Mucosa of descending colon (tissue), 3 donors: ENCODE measurements at regions not wholly inside any gene's neighbourhood (a gene's known extent, or its start where the extent isn't known, plus 50 kb on each side); places are given as distances from the start of the nearest gene placed in this dataset.

Experiments used
- ATAC-seq: fragments of 200-7000 bp; cut with Tn5 transposase; one replicate; pipeline ENCODE4 v1.9.1; 2020; ENCODE audit warnings: mild to moderate bottlenecking, moderate library complexity
- DNase-seq, 3 donors: peaks; one replicate each; pipeline ENCODE4 v3.0.0-alpha.2; 2020
- H3K36me3 ChIP-seq: fragments of 200-600 bp; one replicate; pipeline ENCODE4 v1.8.0; 2021; ENCODE audit warnings: low read depth, mild to moderate bottlenecking
- H3K4me1 ChIP-seq: fragments of 200-600 bp; one replicate; pipeline ENCODE4 v1.8.0; 2021; ENCODE audit warnings: low read depth, mild to moderate bottlenecking
- H3K4me3 ChIP-seq: fragments of 200-600 bp; one replicate; pipeline ENCODE4 v1.8.0; 2021; ENCODE audit warnings: mild to moderate bottlenecking
- H3K9me3 ChIP-seq: fragments of 200-600 bp; one replicate; pipeline ENCODE4 v1.8.0; 2021; ENCODE audit warnings: mild to moderate bottlenecking
- CTCF ChIP-seq: fragments of 200-600 bp; IDR thresholded peaks from one replicate; pipeline ENCODE4 v1.8.0; 2022; ENCODE audit warnings: antibody characterized with exemption, mild to moderate bottlenecking
- intact Hi-C, 2 donors: fragments of 100-400 bp; cut with DNase I in 1 of 2; cut with micrococcal nuclease in 1 of 2; formaldehyde crosslinking; loops; one replicate each; pipeline versions ENCODE4 v1.11.0 to v1.11.1; 2022; cut with DNase I, micrococcal nuclease
- donor health status: DM: no; HTN: no; CAD: no; lungs with moderate emphysema.
- donor health status: DM: no; HTN: no; CAD: no.
- donor health status: DM: no; HTN: yes; CAD: no.

GRCh38 chr11:29486301-29486700 lies 530.5 kb downstream of the KCNA4 start:
- DNase-seq (no peak), ATAC-seq (no peak)
- H3K9me3 ChIP-seq, result peaks cover 25% of the 10 kb centered on the region
- no peaks in the 10 kb centered on the region for H3K4me1 ChIP-seq
- no peaks in the 10 kb centered on the region for H3K36me3 ChIP-seq
- H3K4me3 ChIP-seq, result no peak overlapping the region
- no peak for TF ChIP-seq CTCF
- intact Hi-C loops, result no loop called here

- Histone ChIP-seq H3K4me1 (no peaks in the 10 kb centered on the region), H3K9me3 (peaks cover 20% of the 10 kb centered on the region), H3K36me3 (no peaks in the 10 kb centered on the region), H3K4me3 (no peak overlapping the region)
- no peak for DNase-seq
- intact Hi-C loops, result no loop called here
- TF ChIP-seq CTCF, result no peak
- ATAC-seq, result no peak
Observed at GRCh38 chr11:29485641-29486040, 531.2 kb downstream of the KCNA4 start.

GRCh38 chr11:29484548-29484947 lies 532.3 kb downstream of the KCNA4 start:
- ATAC-seq (no peak), DNase-seq (no peak)
- intact Hi-C loops, result no loop called here
- Histone ChIP-seq H3K4me3 (no peak overlapping the region), H3K9me3 (peaks cover 19% of the 10 kb centered on the region), H3K4me1 (no peaks in the 10 kb centered on the region), H3K36me3 (no peaks in the 10 kb centered on the region)
- TF ChIP-seq CTCF, result no peak

- Histone ChIP-seq H3K4me1 (no peaks in the 10 kb centered on the region), H3K4me3 (no peak overlapping the region), H3K9me3 (peaks cover 25% of the 10 kb centered on the region), H3K36me3 (no peaks in the 10 kb centered on the region)
- intact Hi-C loops, result no loop called here
- DNase-seq (no peak), ATAC-seq (no peak)
- no peak for TF ChIP-seq CTCF
Observed at GRCh38 chr11:29483831-29484230, 533.0 kb downstream of the KCNA4 start.

- TF ChIP-seq CTCF, result no peak
- H3K9me3 ChIP-seq, result peaks cover 36% of the 10 kb centered on the region
- DNase-seq (no peak), ATAC-seq (no peak)
- intact Hi-C loops, result no loop called here
- no peaks in the 10 kb centered on the region for H3K4me1 ChIP-seq
- H3K4me3 ChIP-seq, result no peak overlapping the region
- H3K36me3 ChIP-seq, result no peaks in the 10 kb centered on the region
Observed at GRCh38 chr11:29482510-29482909, 534.3 kb downstream of the KCNA4 start.

- no peaks in the 10 kb centered on the region for H3K36me3 ChIP-seq
- DNase-seq, result no peak
- H3K9me3 ChIP-seq, result peaks cover 35% of the 10 kb centered on the region
- H3K4me3 ChIP-seq, result no peak overlapping the region
- H3K4me1 ChIP-seq, result no peaks in the 10 kb centered on the region
- no peak for TF ChIP-seq CTCF
- ATAC-seq, result no peak
- intact Hi-C loops, result no loop called here
Observed at GRCh38 chr11:29481738-29482137, 535.1 kb downstream of the KCNA4 start.
